Astrocyte (in vitro differentiated cells and primary cell): ENCODE measurements at regions not wholly inside any gene's neighbourhood (a gene's known extent, or its start where the extent isn't known, plus 50 kb on each side); places are given as distances from the start of the nearest gene placed in this dataset.

Experiments
- DNase-seq: peaks from one replicate; pipeline ENCODE4 v3.0.0-alpha.2; 2010; ENCODE audit warnings: low read depth
- FAIRE-seq: peaks from 2 replicates; lab custom pipeline; 2011; peaks lifted over from hg19 to GRCh38; lab: Jason Lieb, UNC
- H2AFZ ChIP-seq: 2 replicates; pipeline ENCODE4 v1.6.0; 2012; ENCODE audit warnings: low read depth, low read length, inconsistent platforms
- H3K27ac ChIP-seq: 2 replicates; pipeline ENCODE4 v1.5.1; 2011; ENCODE audit warnings: low read depth, low read length, inconsistent platforms
- H3K27me3 ChIP-seq: 2 replicates; pipeline ENCODE4 v1.6.0; 2011; ENCODE audit warnings: low read length, inconsistent platforms; ENCODE audit not compliant: insufficient read depth
- H3K36me3 ChIP-seq: 2 replicates; pipeline ENCODE4 v1.5.1; 2011; ENCODE audit warnings: low read length, inconsistent platforms; ENCODE audit not compliant: insufficient read depth
- H3K4me1 ChIP-seq: 2 replicates; pipeline ENCODE4 v1.5.1; 2011; ENCODE audit warnings: low read length, inconsistent platforms; ENCODE audit not compliant: insufficient read depth
- H3K4me2 ChIP-seq: 2 replicates; pipeline ENCODE4 v1.6.0; 2012; ENCODE audit warnings: low read length, inconsistent platforms
- H3K4me3 ChIP-seq: 2 replicates; pipeline ENCODE4 v1.5.1; 2011; ENCODE audit warnings: low read depth, mild to moderate bottlenecking, low read length, inconsistent platforms; ENCODE audit not compliant: insufficient read depth
- H3K79me2 ChIP-seq: 2 replicates; pipeline ENCODE4 v1.6.0; 2012; ENCODE audit warnings: mild to moderate bottlenecking, low read length, inconsistent platforms; ENCODE audit not compliant: insufficient read depth
- H3K9ac ChIP-seq: 2 replicates; pipeline ENCODE4 v1.6.0; 2012; ENCODE audit warnings: mild to moderate bottlenecking, low read length, inconsistent platforms
- H3K9me3 ChIP-seq: 2 replicates; pipeline ENCODE4 v1.5.1; 2012; ENCODE audit warnings: low read depth, mild to moderate bottlenecking, low read length, inconsistent platforms; ENCODE audit not compliant: insufficient read depth
- H4K20me1 ChIP-seq: 2 replicates; pipeline ENCODE4 v1.6.0; 2012; ENCODE audit warnings: low read length, inconsistent platforms; ENCODE audit not compliant: insufficient read depth
- H3K27ac Mint-ChIP-seq: one replicate; pipeline ENCODE4 v1.8.0; 2021; ENCODE audit warnings: mild to moderate bottlenecking, mixed read lengths; ENCODE audit not compliant: unreplicated experiment
- H3K27me3 Mint-ChIP-seq: one replicate; pipeline ENCODE4 v1.8.0; 2021; ENCODE audit warnings: low read depth, mixed read lengths; ENCODE audit not compliant: unreplicated experiment
- H3K36me3 Mint-ChIP-seq: one replicate; pipeline ENCODE4 v1.8.0; 2021; ENCODE audit warnings: low read depth, mixed read lengths; ENCODE audit not compliant: unreplicated experiment
- H3K4me1 Mint-ChIP-seq: one replicate; pipeline ENCODE4 v1.8.0; 2021; ENCODE audit warnings: low read depth, mixed read lengths; ENCODE audit not compliant: unreplicated experiment
- H3K4me3 Mint-ChIP-seq: one replicate; pipeline ENCODE4 v1.8.0; 2021; ENCODE audit warnings: mild to moderate bottlenecking, moderate library complexity, mixed read lengths; ENCODE audit not compliant: unreplicated experiment
- H3K9me3 Mint-ChIP-seq: one replicate; pipeline ENCODE4 v1.8.0; 2021; ENCODE audit warnings: mild to moderate bottlenecking, mixed read lengths; ENCODE audit not compliant: unreplicated experiment
- EZH2 ChIP-seq: IDR thresholded peaks from 2 replicates; pipeline ENCODE4 v1.6.1; 2012; ENCODE audit warnings: mild to moderate bottlenecking, low read length, inconsistent platforms; ENCODE audit not compliant: insufficient read depth
- TF ChIP-seq, protein P1 (sequence below): IDR thresholded peaks from 2 replicates; pipeline ENCODE4 v1.5.1; 2011; ENCODE audit warnings: low read depth, mild to moderate bottlenecking, inconsistent platforms, low read length, moderate library complexity; ENCODE audit not compliant: insufficient read depth

DNA sequence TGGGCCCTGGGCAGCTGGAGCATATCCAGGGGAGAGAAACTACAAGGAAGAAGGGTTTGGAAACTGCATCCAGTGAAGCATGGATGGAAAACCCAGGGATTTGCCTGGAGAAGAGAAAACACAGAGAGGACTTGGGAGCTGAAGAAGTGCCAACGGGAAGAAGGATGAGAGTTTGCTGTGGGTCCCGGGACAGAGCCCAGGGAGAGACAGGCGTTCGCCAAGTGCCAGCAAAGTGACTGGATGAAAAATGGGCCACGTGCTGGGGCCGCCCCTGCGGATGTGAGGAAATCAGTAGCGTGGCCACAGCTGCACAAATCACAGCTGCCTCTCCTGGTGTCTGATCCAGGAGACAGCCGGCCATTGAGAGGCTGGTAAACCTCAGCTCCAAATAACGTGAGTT lies 70.4 kb downstream of the HES1 start:
- H3K4me3 Mint-ChIP-seq: no peak overlapping the region
- H3K9me3 ChIP-seq: no peaks in the 10 kb centered on the region
- peak; percentile 65 for DNase-seq

DNA sequence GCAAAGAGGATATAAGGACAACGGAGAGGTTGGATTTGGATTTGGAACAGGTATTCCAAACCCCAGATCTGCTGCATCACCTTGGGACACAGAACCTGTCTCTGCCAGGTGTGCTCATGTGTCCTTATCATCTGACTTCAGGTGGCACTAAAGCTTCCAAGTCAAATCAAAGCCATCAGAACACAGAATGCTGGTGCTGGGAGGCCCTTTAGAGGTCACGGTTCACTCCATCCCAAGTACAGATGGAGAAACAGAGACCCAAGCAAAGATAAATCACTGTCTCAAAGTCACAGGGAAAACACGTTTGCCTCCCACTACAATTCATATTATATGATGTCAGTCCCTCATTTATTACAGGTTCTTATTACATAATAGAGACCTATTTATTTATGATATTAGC lies 72.8 kb downstream of the HES1 start:
- peaks cover 55% of the 10 kb centered on the region for H3K27me3 Mint-ChIP-seq

More for the DNA sequence above, 70.4 kb downstream of the HES1 start:
- H3K9me3 Mint-ChIP-seq: no peaks in the 10 kb centered on the region
- Histone ChIP-seq H4K20me1 (no peaks in the 10 kb centered on the region), H3K27me3 (peaks cover 17% of the 10 kb centered on the region), H3K79me2 (no peaks in the 10 kb centered on the region), H3K27ac (no peak overlapping the region), H3K36me3 (no peaks in the 10 kb centered on the region), H3K4me1 (no peaks in the 10 kb centered on the region), H3K4me3 (no peak overlapping the region), H3K9ac (no peak overlapping the region), H2AFZ (peak overlapping the region; percentile 24), H3K4me2 (no peak overlapping the region)
- H3K27me3 Mint-ChIP-seq: peaks cover 56% of the 10 kb centered on the region
- H3K4me1 Mint-ChIP-seq: no peaks in the 10 kb centered on the region
- no peak overlapping the region for H3K27ac Mint-ChIP-seq
- TF ChIP-seq, protein P1, sequence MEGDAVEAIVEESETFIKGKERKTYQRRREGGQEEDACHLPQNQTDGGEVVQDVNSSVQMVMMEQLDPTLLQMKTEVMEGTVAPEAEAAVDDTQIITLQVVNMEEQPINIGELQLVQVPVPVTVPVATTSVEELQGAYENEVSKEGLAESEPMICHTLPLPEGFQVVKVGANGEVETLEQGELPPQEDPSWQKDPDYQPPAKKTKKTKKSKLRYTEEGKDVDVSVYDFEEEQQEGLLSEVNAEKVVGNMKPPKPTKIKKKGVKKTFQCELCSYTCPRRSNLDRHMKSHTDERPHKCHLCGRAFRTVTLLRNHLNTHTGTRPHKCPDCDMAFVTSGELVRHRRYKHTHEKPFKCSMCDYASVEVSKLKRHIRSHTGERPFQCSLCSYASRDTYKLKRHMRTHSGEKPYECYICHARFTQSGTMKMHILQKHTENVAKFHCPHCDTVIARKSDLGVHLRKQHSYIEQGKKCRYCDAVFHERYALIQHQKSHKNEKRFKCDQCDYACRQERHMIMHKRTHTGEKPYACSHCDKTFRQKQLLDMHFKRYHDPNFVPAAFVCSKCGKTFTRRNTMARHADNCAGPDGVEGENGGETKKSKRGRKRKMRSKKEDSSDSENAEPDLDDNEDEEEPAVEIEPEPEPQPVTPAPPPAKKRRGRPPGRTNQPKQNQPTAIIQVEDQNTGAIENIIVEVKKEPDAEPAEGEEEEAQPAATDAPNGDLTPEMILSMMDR: no peak
- no peak for TF ChIP-seq EZH2
- FAIRE-seq: no peak
- H3K36me3 Mint-ChIP-seq: no peaks in the 10 kb centered on the region

More for the DNA sequence above, 72.8 kb downstream of the HES1 start:
- no peak overlapping the region for H3K27ac Mint-ChIP-seq
- FAIRE-seq (no peak), DNase-seq (no peak)
- H3K4me1 ChIP-seq: peaks cover 4% of the 10 kb centered on the region
- H3K4me1 Mint-ChIP-seq: no peaks in the 10 kb centered on the region
- TF ChIP-seq, protein P1: no peak
- TF ChIP-seq EZH2: no peak
- no peaks in the 10 kb centered on the region for H3K9me3 ChIP-seq
- no peaks in the 10 kb centered on the region for H3K9me3 Mint-ChIP-seq
- no peaks in the 10 kb centered on the region for H3K36me3 ChIP-seq
- no peaks in the 10 kb centered on the region for H3K79me2 ChIP-seq
- H3K36me3 Mint-ChIP-seq: no peaks in the 10 kb centered on the region
- no peak overlapping the region for H3K27ac ChIP-seq
- H3K4me2 ChIP-seq: no peak overlapping the region
- peaks cover 12% of the 10 kb centered on the region for H3K27me3 ChIP-seq
- H2AFZ ChIP-seq: no peak overlapping the region
- no peaks in the 10 kb centered on the region for H4K20me1 ChIP-seq
- no peak overlapping the region for H3K4me3 Mint-ChIP-seq
- no peak overlapping the region for H3K9ac ChIP-seq
- H3K4me3 ChIP-seq: no peak overlapping the region
